GM23248 (cell line): ENCODE measurements at regions not wholly inside any gene's neighbourhood (a gene's known extent, or its start where the extent isn't known, plus 50 kb on each side); places are given as distances from the start of the nearest gene placed in this dataset.

Experiments used
- DNase-seq: peaks from one replicate; pipeline ENCODE4 v3.0.0-alpha.2; 2015
- H2AFZ ChIP-seq: fragments of 200-600 bp; sonication (generic); 2 replicates; pipeline ENCODE4 v1.6.1; 2016; ENCODE audit warnings: antibody characterized with exemption
- H3F3A ChIP-seq: fragments of 200-600 bp; sonication (generic); 2 replicates; pipeline ENCODE4 v1.6.1; 2016; ENCODE audit warnings: mild to moderate bottlenecking, antibody characterized with exemption, mixed run types; ENCODE audit not compliant: insufficient read depth
- H3K27ac ChIP-seq: fragments of 200-600 bp; sonication (generic); 2 replicates; pipeline ENCODE4 v1.5.1; 2016; ENCODE audit warnings: mild to moderate bottlenecking
- H3K27me3 ChIP-seq: fragments of 200-600 bp; sonication (generic); replicated peaks from 2 replicates; pipeline ENCODE4 v1.6.1; 2016; ENCODE audit warnings: mild to moderate bottlenecking; ENCODE audit not compliant: insufficient read depth
- H3K36me3 ChIP-seq: fragments of 200-600 bp; sonication (generic); 2 replicates; pipeline ENCODE4 v1.6.1; 2016; ENCODE audit warnings: low read depth, mild to moderate bottlenecking
- H3K4me1 ChIP-seq: fragments of 200-600 bp; sonication (generic); 2 replicates; pipeline ENCODE4 v1.6.1; 2016; ENCODE audit warnings: mild to moderate bottlenecking; ENCODE audit not compliant: insufficient read depth
- H3K4me2 ChIP-seq: fragments of 200-600 bp; sonication (generic); one replicate; pipeline ENCODE4 v1.6.1; 2016; ENCODE audit warnings: mild to moderate bottlenecking; ENCODE audit not compliant: unreplicated experiment
- H3K4me3 ChIP-seq: fragments of 200-600 bp; sonication (generic); 2 replicates; pipeline ENCODE4 v1.5.1; 2016; ENCODE audit warnings: mild to moderate bottlenecking
- H3K79me2 ChIP-seq: fragments of 200-600 bp; sonication (generic); 2 replicates; pipeline ENCODE4 v1.6.1; 2016; ENCODE audit warnings: mild to moderate bottlenecking; ENCODE audit not compliant: insufficient read depth
- H3K9ac ChIP-seq: fragments of 200-600 bp; sonication (generic); 2 replicates; pipeline ENCODE4 v1.6.1; 2016; ENCODE audit warnings: mild to moderate bottlenecking
- H3K9me2 ChIP-seq: fragments of 200-600 bp; sonication (generic); 2 replicates; pipeline ENCODE4 v1.6.1; 2016; ENCODE audit warnings: mixed run types, mild to moderate bottlenecking, moderate library complexity; ENCODE audit not compliant: insufficient read depth
- H3K9me3 ChIP-seq: fragments of 200-600 bp; sonication (generic); one replicate; pipeline ENCODE4 v1.6.1; 2017; ENCODE audit warnings: low read depth
- H4K20me1 ChIP-seq: fragments of 200-600 bp; sonication (generic); 2 replicates; pipeline ENCODE4 v1.6.0; 2016; ENCODE audit not compliant: insufficient read depth
- EZH2 ChIP-seq: fragments of 200-600 bp; sonication (generic); IDR thresholded peaks from 2 replicates; pipeline ENCODE4 v1.6.1; 2018; ENCODE audit warnings: antibody characterized with exemption, mild to moderate bottlenecking; ENCODE audit not compliant: insufficient read depth, poor library complexity, severe bottlenecking
- EZH2phosphoT487 ChIP-seq: fragments of 200-600 bp; sonication (generic); IDR thresholded peaks from 2 replicates; pipeline ENCODE4 v1.6.1; 2018; ENCODE audit warnings: antibody characterized with exemption, moderate library complexity, mild to moderate bottlenecking, low read depth; ENCODE audit not compliant: insufficient read depth
- WGBS, 2 experiments: methylation state at CpG; one replicate each; pipeline ENCODE4 v1.1.6; 2015 to 2017; ENCODE audit warnings: low lambda C conversion rate in 2 of 2, low coverage in 1 of 2; ENCODE audit errors: missing lambda C conversion rate in 2 of 2; 5-methylcytosine and 5-hydroxymethylcytosine counted together
- in situ Hi-C: fragments of 300-500 bp; cut with MboI; formaldehyde crosslinking; loops from 2 replicates; pipeline ENCODE4 v1.15.0; 2020

DNA sequence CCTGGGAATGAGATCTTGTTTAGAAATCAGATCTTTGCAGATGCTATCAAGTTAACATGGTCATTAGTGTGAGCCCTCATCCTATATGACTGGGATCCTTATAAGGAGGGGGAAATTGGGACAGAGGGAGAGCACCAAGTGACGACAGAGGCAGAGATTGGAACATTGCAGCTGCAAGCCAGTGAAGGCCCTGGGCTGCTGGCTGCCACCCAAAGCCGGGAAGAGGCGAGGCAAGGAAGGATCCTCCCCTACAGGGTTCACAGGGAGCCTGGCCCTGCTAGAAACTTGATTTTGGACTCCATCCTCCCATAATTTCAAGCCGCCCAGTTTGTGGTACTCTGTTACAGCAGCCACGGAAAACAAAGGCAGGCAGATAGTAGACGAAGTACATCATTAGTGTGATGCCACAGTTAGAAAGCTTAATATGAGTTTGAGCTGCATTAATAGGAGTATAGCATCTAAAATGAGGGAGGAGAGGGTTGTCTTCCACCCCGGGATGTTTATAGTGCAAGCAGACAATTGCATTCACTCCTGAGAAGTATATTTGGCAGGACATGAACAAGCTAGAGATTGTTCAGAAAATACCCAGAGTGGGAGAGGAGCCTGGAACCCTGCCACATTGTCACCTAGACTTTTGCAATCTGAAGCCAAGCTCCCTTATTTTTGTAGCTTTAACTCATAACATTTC lies 56.8 kb upstream of the CLMP start:
- Histone ChIP-seq H3F3A (peaks cover 33% of the 10 kb centered on the region), H3K9me2 (no peaks in the 10 kb centered on the region), H3K36me3 (no peaks in the 10 kb centered on the region), H3K27me3 (no peaks in the 10 kb centered on the region), H3K79me2 (peaks cover 11% of the 10 kb centered on the region), H4K20me1 (no peaks in the 10 kb centered on the region), H3K9ac (no peak overlapping the region; the same call in 1 of the 2 replicates), H3K4me3 (no peak overlapping the region), H2AFZ (peak overlapping the region; percentile 87; the same call in 1 of the 2 replicates), H3K9me3 (no peaks in the 10 kb centered on the region), H3K27ac (peak overlapping the region; percentile 54), H3K4me1 (peaks cover 38% of the 10 kb centered on the region), H3K4me2 (no peak overlapping the region)
- in situ Hi-C loops, result loop anchor here (25.0 kb wide), 1 partner anchor 364 kb away; the partner anchor contains the start of gene JHY
- peak; percentile 69 for DNase-seq
- TF ChIP-seq EZH2 (no peak), EZH2phosphoT487 (no peak)
- 21 to 24% methylated on average over 7 of the region's 7 CpGs for WGBS, 2 experiments

DNA sequence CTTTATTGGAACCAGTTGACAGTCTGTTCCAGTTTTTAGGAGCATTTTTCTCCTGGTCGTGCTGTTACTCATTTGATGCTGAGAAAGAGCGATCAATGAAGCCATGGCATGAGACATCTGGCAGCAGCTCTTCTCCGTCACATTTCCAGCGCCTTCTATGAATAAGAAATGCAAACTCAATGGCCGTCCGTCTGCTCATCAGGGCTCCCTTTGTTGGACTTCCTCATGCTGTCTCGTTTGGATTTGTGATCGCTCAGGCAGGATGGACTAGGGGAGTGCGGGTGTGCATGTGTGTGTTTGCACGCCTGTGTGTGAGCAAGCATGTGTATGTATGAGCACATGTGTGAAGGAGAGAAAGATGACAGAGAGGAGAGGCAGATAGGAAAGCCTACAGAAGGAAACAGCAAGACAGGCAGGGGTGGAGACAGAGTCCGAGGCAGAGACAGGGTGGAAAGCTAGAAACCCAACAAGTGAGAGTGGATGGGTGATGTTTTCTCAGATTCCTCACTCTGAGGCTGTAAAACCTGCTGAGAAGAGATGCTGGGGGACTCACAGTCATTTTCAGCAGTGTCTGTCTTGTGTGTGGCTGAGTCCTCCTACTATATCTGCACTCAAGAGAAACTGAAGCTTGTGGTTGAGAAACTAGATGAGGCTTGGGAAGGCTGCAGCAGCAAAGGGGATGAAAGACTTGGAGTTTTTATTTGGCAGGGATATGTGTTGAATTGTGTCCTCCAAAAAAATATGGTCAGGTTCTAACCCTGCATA lies 56.0 kb upstream of the CLMP start:
- Histone ChIP-seq H3K4me2 (peak overlapping the region; percentile 55), H3K27ac (peak overlapping the region; percentile 54), H2AFZ (peak overlapping the region; percentile 87), H4K20me1 (no peaks in the 10 kb centered on the region), H3K79me2 (peaks cover 18% of the 10 kb centered on the region), H3K4me1 (peaks cover 39% of the 10 kb centered on the region), H3K27me3 (no peaks in the 10 kb centered on the region), H3K9me3 (no peaks in the 10 kb centered on the region), H3K9ac (peak overlapping the region; percentile 33), H3K9me2 (no peaks in the 10 kb centered on the region), H3F3A (peaks cover 33% of the 10 kb centered on the region), H3K4me3 (0 out of 2 replicates have a peak overlapping the region, but pooled peaks have one; percentile 20), H3K36me3 (no peaks in the 10 kb centered on the region)
- WGBS, 2 experiments, result 29 to 30% methylated on average over 11 of the region's 11 CpGs
- in situ Hi-C loops, result loop anchor here (25.0 kb wide), 1 partner anchor 364 kb away; the partner anchor contains the start of gene JHY
- TF ChIP-seq EZH2phosphoT487, result no peak
- no peak for TF ChIP-seq EZH2
- DNase-seq, result peak; percentile 71

DNA sequence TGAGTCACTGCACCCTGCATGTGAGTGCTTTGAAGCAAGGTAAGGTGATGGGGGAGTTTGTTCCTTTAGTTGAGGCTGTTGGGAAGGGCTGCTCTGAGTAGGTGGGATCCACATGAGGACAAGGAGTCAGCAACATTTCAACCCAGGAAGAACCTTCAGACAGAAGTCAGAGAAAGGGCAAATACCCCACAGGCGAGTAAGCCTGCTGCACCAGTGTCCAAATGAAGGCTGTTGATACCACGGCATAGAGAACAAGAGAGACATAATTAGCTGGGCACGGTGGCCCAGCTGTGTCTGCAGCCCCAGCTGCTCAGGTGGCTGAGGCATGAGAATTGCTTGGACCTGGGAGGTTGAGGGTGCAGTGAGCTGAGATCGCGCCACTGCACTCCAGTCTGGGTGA lies 54.3 kb upstream of the CLMP start:
- peaks cover 33% of the 10 kb centered on the region for H3F3A ChIP-seq
- H3K9me2 ChIP-seq, result no peaks in the 10 kb centered on the region
- H2AFZ ChIP-seq, result no peak overlapping the region
- 71 to 84% methylated on average over 5 of the region's 5 CpGs for WGBS, 2 experiments
- DNase-seq, result peak; percentile 62
- H3K79me2 ChIP-seq, result peaks cover 18% of the 10 kb centered on the region
- H3K36me3 ChIP-seq, result no peaks in the 10 kb centered on the region
- no peaks in the 10 kb centered on the region for H3K9me3 ChIP-seq
- no peaks in the 10 kb centered on the region for H3K27me3 ChIP-seq
- in situ Hi-C loops, result loop anchor here (5.0 kb wide), 1 partner anchor 137 kb away; no protein-coding TSS in a partner anchor
- H3K4me2 ChIP-seq, result no peak overlapping the region
- no peak overlapping the region for H3K4me3 ChIP-seq
- H3K9ac ChIP-seq, result no peak overlapping the region
- TF ChIP-seq EZH2phosphoT487 (no peak), EZH2 (no peak)
- H3K27ac ChIP-seq, result no peak overlapping the region
- H3K4me1 ChIP-seq, result peaks cover 39% of the 10 kb centered on the region
- no peaks in the 10 kb centered on the region for H4K20me1 ChIP-seq

- peak overlapping the region; percentile 39; the same call in 1 of the 2 replicates for H2AFZ ChIP-seq
Measured at GRCh38 chr11:123247813-123248379, 52.8 kb upstream of the CLMP start.

More at GRCh38 chr11:123247813-123248379, 52.8 kb upstream of the CLMP start:
- Histone ChIP-seq H3K4me3 (no peak overlapping the region), H4K20me1 (no peaks in the 10 kb centered on the region), H3K27ac (no peak overlapping the region), H3K9me3 (no peaks in the 10 kb centered on the region), H3K4me2 (no peak overlapping the region), H3K36me3 (no peaks in the 10 kb centered on the region), H3K9me2 (no peaks in the 10 kb centered on the region), H3K79me2 (peaks cover 18% of the 10 kb centered on the region), H3K4me1 (peaks cover 39% of the 10 kb centered on the region), H3K27me3 (no peaks in the 10 kb centered on the region), H3K9ac (no peak overlapping the region), H3F3A (peaks cover 29% of the 10 kb centered on the region)
- no peak for DNase-seq
- in situ Hi-C loops, result loop anchor here (5.0 kb wide), 1 partner anchor 136 kb away; no protein-coding TSS in a partner anchor
- TF ChIP-seq EZH2 (no peak), EZH2phosphoT487 (no peak)
- WGBS, 2 experiments, result 42 to 48% methylated on average over 6 of the region's 6 CpGs
